GM21381 (cell line): ENCODE measurements at regions not wholly inside any gene's neighbourhood (a gene's known extent, or its start where the extent isn't known, plus 50 kb on each side); places are given as distances from the start of the nearest gene placed in this dataset.
"Not testable (repeated sequence)": the region's sequence is repeated elsewhere in the genome, so short reads cannot be mapped to it uniquely, and the experiment has no call there.

Experiments
- ATAC-seq: cut with Tn5 transposase; IDR thresholded peaks from one replicate; pipeline ENCODE4 v1.9.1; 2021; ENCODE audit warnings: mild to moderate bottlenecking, moderate library complexity; ENCODE audit not compliant: unreplicated experiment

GRCh38 chr5:136560126-136560525, 194.8 kb upstream of the TRPC7 start:
- no peak for ATAC-seq

DNA sequence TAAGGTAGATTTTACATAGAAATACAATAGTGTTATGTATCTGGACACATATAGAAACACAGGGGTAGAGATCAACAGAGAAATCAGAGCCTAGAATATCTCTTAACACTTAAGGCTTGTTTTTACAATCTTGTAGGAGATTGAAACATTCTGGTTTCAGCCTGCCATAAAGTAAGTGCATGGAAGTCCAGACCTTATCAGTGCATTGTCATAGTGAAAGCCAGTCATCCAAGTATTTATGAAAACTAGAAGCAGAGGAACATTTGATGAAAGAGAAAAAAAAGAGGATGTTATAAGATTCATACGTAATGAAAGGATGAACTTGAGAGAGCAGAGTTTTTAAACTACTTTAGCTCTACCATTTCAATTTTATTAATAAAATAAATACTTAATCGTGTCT, 194.3 kb upstream of the TRPC7 start:
- ATAC-seq = no peak

DNA sequence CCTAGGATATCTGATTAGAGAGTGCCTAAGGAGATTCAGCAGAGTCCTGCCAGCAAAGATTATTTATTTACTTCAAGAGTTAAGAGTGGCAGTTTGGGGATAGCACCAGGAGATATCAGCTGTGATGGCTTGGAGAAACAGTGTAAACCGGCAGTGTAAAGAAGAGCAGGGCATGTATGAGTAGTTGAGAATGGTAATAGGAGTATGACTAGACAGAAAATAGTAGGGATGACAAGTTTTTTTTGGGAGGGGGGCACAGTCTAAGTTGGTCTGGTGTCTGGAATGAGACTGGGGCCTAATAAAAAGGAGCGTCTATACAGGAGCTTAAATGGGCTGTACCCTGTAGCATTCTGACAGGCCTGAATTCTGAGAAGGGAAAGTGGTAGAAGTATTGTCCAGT, 181.8 kb upstream of the TRPC7 start:
- ATAC-seq = not testable (repeated sequence)

DNA sequence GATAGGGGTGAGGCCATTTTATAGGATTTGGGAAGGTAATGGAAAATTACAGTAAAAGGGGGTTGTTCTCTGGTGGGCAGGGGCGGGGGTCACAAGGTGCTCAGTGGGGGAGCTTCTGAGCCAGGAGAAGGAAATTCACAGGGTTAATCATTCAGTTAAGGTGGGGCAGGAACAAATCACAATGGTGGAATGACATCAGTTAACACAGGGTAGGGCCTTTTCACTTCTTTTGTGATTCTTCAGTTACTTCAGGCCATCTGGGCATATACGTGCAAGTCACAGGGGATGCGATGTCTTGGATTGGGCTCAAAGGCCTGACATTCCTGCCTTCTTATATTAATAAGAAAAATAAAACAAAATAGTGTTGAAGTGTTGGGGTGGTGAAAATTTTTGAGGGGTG, 181.1 kb upstream of the TRPC7 start:
- not testable (repeated sequence) for ATAC-seq

DNA sequence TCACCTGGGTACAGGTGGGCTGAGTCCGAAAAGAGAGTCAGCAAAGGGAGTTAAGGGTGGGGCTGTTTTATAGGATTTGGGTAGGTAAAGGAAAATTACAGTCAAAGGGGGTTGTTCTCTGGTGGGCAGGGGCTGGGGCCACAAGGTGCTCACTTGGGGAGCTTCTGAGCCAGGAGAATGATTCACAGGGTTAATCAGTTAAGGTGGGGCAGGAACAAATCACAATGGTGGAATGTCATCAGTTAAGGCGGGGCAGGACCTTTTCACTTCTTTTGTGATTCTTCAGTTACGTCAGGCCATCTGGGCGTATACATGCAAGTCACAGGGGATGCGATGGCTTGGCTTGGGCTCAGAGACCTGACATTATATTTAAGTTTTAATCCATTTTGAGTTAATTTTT, 179.7 kb upstream of the TRPC7 start:
- ATAC-seq = not testable (repeated sequence)

GRCh38 chr5:136538534-136538933, 173.2 kb upstream of the TRPC7 start:
- ATAC-seq = no peak

DNA sequence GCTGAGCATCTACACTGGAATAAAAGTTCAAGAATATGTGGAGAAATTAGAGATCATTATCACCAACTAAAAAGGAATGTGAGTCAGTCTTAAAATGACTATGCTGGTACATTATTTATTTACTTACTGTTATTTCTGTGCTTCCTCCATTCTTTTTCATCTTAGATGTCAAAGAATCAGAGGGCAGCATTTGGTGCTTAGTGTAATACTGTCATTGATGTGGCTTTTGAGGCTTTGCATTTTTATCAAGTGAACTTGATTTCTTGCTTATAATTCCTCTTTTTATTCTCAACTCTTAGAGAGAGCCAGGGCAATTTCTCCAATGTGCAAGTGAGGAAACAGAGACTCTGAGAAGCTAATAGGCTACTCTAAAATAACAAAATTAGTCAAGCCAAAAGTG, 163.7 kb upstream of the TRPC7 start:
- ATAC-seq = no peak

DNA sequence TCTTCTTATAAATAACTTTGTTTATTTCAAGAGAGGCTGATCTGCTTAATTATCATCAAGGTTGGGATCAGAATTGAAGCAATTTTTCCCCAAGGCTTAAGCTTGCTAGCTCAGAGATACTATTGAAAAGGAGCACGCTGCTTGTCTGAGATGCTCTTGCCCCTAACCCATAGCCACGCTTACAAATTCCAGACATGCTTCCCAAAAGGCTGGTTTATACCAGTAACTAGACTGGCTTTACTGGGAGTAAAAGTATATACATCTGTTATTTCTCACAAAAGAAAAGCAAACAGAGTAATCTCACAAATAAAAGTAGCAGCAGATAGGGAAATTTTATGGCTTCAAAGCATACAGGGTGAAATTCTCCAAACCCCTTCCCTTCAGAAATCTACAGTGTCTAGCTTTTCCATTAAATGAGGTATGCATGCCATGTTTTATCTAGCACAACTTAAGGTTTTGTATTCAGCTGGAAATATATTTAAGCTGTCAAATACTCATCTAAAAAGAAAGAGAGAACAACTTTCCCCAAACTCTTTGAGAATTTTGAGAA, 163.2 kb upstream of the TRPC7 start:
- no peak for ATAC-seq

DNA sequence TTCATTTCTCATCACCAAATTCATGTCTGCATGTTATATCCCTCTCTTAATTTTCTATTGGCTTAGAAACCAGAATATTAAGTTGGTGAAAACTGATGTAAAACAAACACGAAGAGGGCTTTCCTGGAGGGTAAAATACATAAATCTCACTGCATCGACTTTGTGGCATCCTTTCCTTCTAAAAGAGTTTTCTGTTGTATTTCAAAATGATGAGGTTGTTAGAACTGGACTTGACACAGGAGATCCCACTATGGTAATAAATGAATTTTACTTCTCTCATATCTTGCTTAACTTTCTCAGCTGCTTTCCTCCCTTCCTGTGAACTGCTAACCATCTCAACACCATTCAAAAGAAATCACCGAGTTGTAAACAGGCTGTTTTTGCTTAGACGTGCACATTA, 162.0 kb upstream of the TRPC7 start:
- ATAC-seq = no peak

DNA sequence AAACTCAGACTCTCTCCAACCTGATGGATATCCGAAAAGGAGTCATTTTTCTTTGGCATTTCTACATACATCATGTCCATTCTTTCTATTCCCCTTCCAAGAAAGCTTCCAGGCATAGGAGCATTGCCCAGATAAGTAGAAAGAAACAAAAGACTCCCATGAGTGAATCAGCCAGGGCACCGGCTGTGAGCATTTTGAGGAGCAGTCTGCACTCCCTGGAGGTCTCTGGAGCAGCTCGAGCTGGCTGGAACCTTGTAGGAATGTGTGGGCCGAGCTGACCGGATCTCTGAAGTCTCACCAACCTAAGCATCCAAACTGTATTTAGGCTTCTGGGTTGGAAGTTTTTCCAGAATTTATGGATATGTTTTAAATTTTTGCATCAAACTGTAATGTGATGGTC, 161.4 kb upstream of the TRPC7 start:
- ATAC-seq = no peak

GRCh38 chr5:136526021-136526420, 160.7 kb upstream of the TRPC7 start:
- ATAC-seq = no peak

- no peak for ATAC-seq
These were observed 160.3 kb upstream of the TRPC7 start for GRCh38 chr5:136525597-136525996.

DNA sequence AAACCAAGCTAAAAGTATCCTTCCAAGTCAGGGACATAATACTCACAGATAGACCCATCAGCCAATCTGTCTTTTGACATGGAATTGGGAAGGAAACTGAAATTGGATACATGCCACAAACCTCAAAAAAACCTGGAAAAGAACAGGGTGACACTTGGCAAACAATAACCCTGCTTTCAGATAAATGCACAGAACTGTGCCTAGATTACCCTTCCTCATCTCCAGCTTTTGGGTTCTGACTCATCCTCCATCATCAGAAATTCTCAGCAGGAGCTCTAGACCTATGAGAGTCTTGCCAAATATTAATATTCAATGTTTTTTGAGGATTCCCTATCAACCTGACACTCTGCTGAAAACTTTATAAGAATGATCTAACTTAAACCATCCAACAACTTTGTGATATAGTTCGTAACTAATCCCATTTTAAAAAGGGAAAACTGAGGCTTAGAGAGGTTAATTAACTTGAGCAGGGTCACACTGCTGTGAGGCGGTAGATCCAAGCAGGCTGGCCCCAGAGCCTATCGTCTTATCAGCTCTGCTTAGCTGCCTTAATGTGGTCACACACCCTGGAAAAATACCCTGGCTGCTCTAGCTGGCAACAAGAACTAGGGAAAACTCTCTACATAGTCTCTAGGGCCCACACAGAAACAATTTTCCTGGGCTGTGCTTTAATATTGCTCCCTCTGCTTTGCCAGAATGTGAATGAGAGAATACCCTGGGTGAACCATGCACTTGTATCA, 157.0 kb upstream of the TRPC7 start:
- no peak for ATAC-seq

- ATAC-seq = no peak
These were observed 156.4 kb upstream of the TRPC7 start for GRCh38 chr5:136521696-136522095.

DNA sequence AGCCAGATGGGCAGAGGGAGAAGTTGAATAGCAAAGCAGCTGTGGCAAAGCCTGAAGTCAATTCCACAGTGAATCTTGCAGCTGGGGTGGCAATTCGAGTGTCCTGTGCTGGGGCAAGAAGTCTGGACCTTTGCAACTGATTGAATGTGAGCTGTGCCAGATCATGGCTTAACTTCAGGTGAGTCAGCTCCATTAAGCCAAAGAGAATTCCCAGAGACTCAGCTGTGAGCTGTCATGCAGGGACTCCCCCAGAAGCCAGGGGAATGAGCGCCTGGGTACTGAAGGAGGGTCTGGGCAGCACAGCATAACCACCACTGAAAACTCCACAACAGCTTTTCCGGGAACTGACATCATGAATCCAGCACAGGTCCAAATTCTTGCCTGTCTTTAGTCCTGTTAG, 153.5 kb upstream of the TRPC7 start:
- no peak for ATAC-seq

- no peak for ATAC-seq
These were observed 152.8 kb upstream of the TRPC7 start for GRCh38 chr5:136518174-136518573.

DNA sequence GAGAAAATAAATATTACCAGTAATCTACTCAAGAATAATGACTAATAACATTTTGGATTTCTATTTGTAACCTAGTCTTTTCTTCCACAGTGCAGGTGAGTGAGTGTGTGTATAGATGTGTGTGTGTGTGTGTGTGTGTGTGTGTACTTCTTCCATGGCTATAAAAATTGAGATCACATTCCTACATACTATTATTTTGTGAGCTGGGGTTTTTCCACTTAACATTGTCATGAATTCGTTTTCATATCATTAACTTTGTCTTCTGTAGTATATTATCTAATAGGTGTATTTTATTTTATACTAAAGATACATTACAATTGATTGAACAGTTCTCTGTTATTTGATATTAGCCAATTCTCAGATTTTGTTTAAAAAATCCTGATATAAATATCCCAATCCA, 152.4 kb upstream of the TRPC7 start:
- ATAC-seq = no peak

DNA sequence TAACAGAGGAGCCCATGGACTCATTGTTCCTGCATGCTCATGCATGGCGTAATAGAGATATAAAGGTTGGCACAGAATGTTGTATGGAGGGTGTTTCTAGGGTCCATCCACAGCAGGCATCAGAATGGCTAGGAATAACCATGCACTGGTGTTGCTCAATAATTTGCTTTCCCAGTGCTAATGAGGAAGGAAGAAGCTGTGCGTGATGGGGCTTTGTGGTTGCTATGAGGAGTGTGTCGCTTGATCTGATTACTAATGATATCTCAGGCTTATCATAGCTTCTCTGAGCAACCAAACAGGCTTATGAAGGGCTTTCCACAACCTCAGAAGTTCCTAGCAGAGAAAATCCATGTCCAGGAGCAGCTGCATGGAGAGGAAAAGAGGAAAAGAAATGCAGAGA, 151.3 kb upstream of the TRPC7 start:
- no peak for ATAC-seq

DNA sequence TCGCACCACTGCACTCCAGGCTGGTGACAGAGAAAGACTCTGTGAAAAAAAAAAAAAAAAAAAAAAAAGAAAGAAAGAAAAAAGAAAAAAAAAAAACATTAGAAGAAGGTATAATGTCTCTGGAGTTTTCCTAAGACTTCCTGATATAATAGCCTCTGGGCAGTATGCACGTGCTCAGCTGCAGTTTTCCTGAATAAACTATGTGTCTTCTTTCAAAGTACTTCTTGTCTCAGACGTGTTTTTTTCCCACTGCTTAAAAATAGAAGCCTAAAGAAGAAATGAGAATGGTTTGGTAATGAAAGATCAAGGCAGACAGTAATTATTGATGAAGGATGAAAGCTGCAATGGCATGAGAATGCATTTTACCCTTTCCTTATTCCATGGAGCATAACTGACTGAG, 148.1 kb upstream of the TRPC7 start:
- ATAC-seq = no peak

- ATAC-seq = no peak
These were observed 145.7 kb upstream of the TRPC7 start for GRCh38 chr5:136511046-136511445.

DNA sequence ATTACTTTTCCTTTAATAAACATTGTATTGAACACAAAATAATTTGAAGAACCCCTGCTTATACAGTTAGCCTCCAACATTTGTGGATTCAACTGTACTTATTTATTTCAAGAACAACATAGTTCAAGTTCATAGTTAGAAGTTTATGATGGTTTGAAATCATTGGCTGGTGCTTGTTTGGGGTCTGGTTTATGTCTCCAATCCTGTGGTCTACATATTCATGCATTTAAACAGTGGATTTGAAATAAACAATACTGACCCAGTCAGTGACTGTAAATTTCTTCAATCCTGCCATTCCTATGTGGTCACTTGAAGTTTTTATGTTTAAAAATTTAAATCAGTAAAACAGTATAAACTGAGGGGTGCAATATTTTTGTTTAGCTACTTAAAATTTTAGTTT, 145.1 kb upstream of the TRPC7 start:
- no peak for ATAC-seq

- ATAC-seq = no peak
These were observed 140.8 kb upstream of the TRPC7 start for GRCh38 chr5:136506131-136506530.

DNA sequence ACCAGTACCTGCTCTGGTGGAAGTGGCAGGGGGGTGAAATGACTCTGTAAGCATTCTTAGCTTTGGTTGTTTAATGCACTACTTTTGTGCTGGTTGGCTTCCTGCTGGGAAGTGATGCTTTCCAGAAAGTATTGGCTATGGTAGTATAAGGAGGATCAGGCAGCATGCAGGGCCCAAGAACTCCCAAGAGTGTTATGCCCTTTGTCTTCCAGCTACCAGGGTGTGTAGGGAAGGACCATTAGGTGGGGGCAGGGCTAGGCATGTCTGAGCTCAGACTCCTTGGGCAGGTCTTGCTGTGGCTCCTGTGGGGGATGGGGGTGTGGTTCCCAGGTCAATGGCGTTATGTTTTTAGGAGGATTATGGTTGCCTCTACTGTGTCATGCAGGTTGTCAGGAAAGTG, 135.8 kb upstream of the TRPC7 start:
- ATAC-seq = no peak
